ENCODE measurements at regions not wholly inside any gene's neighbourhood (a gene's known extent, or its start where the extent isn't known, plus 50 kb on each side); places are given as distances from the start of the nearest gene placed in this dataset.

DNA sequence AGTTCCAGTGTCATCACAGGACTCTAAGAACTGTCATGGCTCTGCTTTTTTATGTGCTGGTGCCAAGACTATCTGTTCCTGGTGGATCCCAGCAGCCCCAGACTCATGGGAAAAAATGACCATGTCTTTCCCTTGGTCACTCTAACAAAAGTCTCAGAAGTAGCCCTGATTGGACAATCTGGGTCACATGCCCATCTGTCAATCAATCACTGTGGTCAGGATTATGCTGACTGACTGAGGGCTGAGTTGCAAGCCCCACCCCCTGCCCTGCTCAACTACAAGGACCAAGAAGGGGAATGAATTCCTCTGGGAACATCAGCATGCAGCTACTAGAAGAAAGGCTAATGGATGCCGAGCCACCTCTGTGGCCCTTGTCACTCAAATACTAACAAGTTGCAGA is 91.6 kb downstream of the EDN3 start:
- DNase-seq (no peak), ATAC-seq (replicated peaks) (no peak)
- peaks cover 18 to 29% of the 10 kb centered on the region in 2 donors for H3K27me3 Mint-ChIP-seq
- no peak overlapping the region for H3K4me3 Mint-ChIP-seq
- no peaks in the 10 kb centered on the region for H3K4me1 Mint-ChIP-seq (ENCODE audit: low read depth in 2 of 2)
- H3K9me3 Mint-ChIP-seq: no peaks in the 10 kb centered on the region
- no peak overlapping the region for H3K27ac Mint-ChIP-seq
- H3K36me3 Mint-ChIP-seq (ENCODE audit: insufficient read depth): no peaks in the 10 kb centered on the region

GRCh38 chr20:59392736-59393135 is 92.3 kb downstream of the EDN3 start:
- Mint-ChIP-seq H3K36me3 (ENCODE audit: insufficient read depth) (no peaks in the 10 kb centered on the region), H3K4me1 (ENCODE audit: low read depth in 2 of 2) (no peaks in the 10 kb centered on the region), H3K9me3 (no peaks in the 10 kb centered on the region), H3K4me3 (no peak overlapping the region), H3K27me3 (peaks cover 18 to 29% of the 10 kb centered on the region in 2 donors), H3K27ac (no peak overlapping the region)
- ATAC-seq (replicated peaks) (no peak), DNase-seq (no peak)

GRCh38 chr20:59393142-59393541 is 92.7 kb downstream of the EDN3 start:
- Mint-ChIP-seq H3K9me3 (no peaks in the 10 kb centered on the region), H3K27me3 (peaks cover 18 to 29% of the 10 kb centered on the region in 2 donors), H3K4me1 (ENCODE audit: low read depth in 2 of 2) (no peaks in the 10 kb centered on the region), H3K4me3 (no peak overlapping the region), H3K27ac (no peak overlapping the region), H3K36me3 (ENCODE audit: insufficient read depth) (no peaks in the 10 kb centered on the region)
- DNase-seq (no peak), ATAC-seq (replicated peaks) (no peak)

DNA sequence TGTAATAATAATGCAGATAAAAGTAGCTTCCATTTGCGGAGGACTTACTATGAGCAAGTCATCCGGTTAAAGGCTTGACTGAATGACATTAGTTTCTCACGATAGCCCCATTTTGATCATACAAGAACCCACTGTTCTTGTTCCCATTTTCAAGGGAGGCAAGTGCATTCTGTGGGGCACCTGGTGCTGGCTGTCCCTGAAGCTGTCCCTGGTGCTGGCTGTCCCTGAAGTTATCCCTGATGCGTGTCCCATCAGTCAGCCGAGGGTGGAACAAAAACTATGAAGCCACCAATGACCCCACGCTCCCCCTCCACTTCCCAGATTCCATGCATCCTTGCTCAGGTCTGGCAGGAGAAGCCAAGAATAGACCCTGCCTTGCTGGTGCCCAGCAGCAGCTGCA is 95.3 kb downstream of the EDN3 start:
- H3K27ac Mint-ChIP-seq: no peak overlapping the region
- H3K4me3 Mint-ChIP-seq: no peak overlapping the region

GRCh38 chr20:59398537-59399205 is 98.3 kb downstream of the EDN3 start:
- ATAC-seq (replicated peaks) (no peak), DNase-seq (no peak)
- H3K27me3 Mint-ChIP-seq: peaks cover 2 to 9% of the 10 kb centered on the region in 2 donors
- H3K27ac Mint-ChIP-seq: no peak overlapping the region
- no peak overlapping the region for H3K4me3 Mint-ChIP-seq
- H3K36me3 Mint-ChIP-seq (ENCODE audit: insufficient read depth): no peaks in the 10 kb centered on the region
- no peaks in the 10 kb centered on the region for H3K9me3 Mint-ChIP-seq
- peaks cover 0 to 3% of the 10 kb centered on the region in 2 donors for H3K4me1 Mint-ChIP-seq (ENCODE audit: low read depth in 2 of 2)

More for the DNA sequence above, 95.3 kb downstream of the EDN3 start:
- ATAC-seq (replicated peaks) (no peak), DNase-seq (no peak)
- H3K9me3 Mint-ChIP-seq: no peaks in the 10 kb centered on the region
- H3K4me1 Mint-ChIP-seq (ENCODE audit: low read depth in 2 of 2): no peaks in the 10 kb centered on the region
- no peaks in the 10 kb centered on the region for H3K36me3 Mint-ChIP-seq (ENCODE audit: insufficient read depth)
- H3K27me3 Mint-ChIP-seq: peaks cover 5 to 16% of the 10 kb centered on the region in 2 donors

DNA sequence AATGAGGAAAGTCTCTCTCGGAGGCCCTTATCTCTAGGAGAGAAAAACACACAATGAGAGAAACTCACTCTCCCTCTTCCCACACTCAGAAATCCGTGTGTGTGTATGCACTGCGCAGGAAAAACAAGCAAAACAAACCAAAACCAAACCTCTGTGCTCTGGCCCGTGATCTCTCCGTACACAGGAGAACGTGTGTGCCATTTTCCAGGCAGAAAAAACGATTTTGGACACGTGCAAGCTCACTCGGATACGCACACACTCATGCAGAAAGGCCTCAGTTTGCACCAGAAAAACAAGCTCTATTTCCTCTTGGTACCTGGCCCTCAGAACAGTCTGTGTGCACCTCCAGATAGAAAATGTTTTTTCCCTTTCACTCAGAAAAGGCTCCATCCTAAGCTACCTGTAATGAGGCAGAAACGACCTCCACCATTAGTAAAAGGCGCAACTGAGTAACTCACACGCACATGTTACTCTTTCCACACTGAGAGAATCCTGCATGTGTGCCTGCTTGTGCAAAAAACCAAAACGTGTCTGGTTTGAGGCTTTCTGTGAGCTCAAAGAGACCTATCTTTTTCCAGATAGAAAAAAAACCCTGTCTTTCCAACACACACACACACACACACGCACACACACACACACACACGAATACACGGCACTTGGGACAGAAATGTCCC is 99.2 kb downstream of the EDN3 start:
- Mint-ChIP-seq H3K9me3 (no peaks in the 10 kb centered on the region), H3K27me3 (peaks cover 0 to 2% of the 10 kb centered on the region in 2 donors), H3K36me3 (ENCODE audit: insufficient read depth) (no peaks in the 10 kb centered on the region), H3K4me3 (no peak overlapping the region), H3K27ac (no peak overlapping the region), H3K4me1 (ENCODE audit: low read depth in 2 of 2) (peaks cover 4 to 9% of the 10 kb centered on the region in 2 donors)
- ATAC-seq (replicated peaks) (no peak), DNase-seq (no peak)

DNA sequence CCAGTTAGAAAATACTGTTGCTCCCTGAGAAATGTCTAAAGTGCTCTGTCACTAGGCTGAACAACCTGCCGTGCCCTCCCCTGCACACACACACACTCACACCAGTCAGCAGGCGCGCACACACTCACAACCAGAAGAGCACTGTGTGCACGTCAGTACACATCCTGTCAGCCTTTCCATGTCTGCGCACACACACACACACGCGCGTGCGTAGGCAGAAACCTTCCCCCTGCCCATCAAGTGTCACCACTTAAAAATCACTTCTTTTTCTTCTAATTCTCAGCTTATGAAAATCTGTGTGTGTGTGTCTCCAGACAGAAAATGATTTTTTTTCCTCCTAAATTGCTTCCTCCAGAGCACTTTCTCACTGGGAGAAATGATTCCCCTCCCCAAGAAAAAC is 100.3 kb downstream of the EDN3 start:
- no peaks in the 10 kb centered on the region for H3K9me3 Mint-ChIP-seq
- H3K27ac Mint-ChIP-seq: no peak overlapping the region
- no peak overlapping the region for H3K4me3 Mint-ChIP-seq
- H3K36me3 Mint-ChIP-seq (ENCODE audit: insufficient read depth): no peaks in the 10 kb centered on the region
- ATAC-seq (replicated peaks) (no peak), DNase-seq (no peak)
- no peaks in the 10 kb centered on the region for H3K27me3 Mint-ChIP-seq
- peaks cover 4 to 9% of the 10 kb centered on the region in 2 donors for H3K4me1 Mint-ChIP-seq (ENCODE audit: low read depth in 2 of 2)

- Mint-ChIP-seq H3K9me3 (no peaks in the 10 kb centered on the region), H3K36me3 (ENCODE audit: insufficient read depth) (no peaks in the 10 kb centered on the region), H3K4me3 (no peak overlapping the region), H3K4me1 (ENCODE audit: low read depth in 2 of 2) (peaks cover 4 to 9% of the 10 kb centered on the region in 2 donors), H3K27me3 (peaks cover 0 to 4% of the 10 kb centered on the region in 2 donors), H3K27ac (no peak overlapping the region)
- DNase-seq (no peak), ATAC-seq (replicated peaks) (peak; percentile 36)
Observed at GRCh38 chr20:59402681-59403080, 102.3 kb downstream of the EDN3 start.

- Mint-ChIP-seq H3K27me3 (peaks cover 0 to 10% of the 10 kb centered on the region in 2 donors), H3K4me1 (ENCODE audit: low read depth in 2 of 2) (peaks cover 4 to 9% of the 10 kb centered on the region in 2 donors), H3K36me3 (ENCODE audit: insufficient read depth) (no peaks in the 10 kb centered on the region), H3K27ac (no peak overlapping the region), H3K9me3 (no peaks in the 10 kb centered on the region), H3K4me3 (no peak overlapping the region)
- ATAC-seq (replicated peaks) (peak; percentile 91), DNase-seq (peak; percentile 69 to 78 (median 75))
Observed at GRCh38 chr20:59403261-59403961, 103.0 kb downstream of the EDN3 start.

- Mint-ChIP-seq H3K9me3 (no peaks in the 10 kb centered on the region), H3K27me3 (peaks cover 0 to 15% of the 10 kb centered on the region in 2 donors), H3K4me3 (no peak overlapping the region), H3K27ac (no peak overlapping the region), H3K4me1 (ENCODE audit: low read depth in 2 of 2) (peaks cover 4 to 9% of the 10 kb centered on the region in 2 donors), H3K36me3 (ENCODE audit: insufficient read depth) (no peaks in the 10 kb centered on the region)
- ATAC-seq (replicated peaks): no peak
- no peak for DNase-seq
Observed at GRCh38 chr20:59403962-59404314, 103.5 kb downstream of the EDN3 start.

DNA sequence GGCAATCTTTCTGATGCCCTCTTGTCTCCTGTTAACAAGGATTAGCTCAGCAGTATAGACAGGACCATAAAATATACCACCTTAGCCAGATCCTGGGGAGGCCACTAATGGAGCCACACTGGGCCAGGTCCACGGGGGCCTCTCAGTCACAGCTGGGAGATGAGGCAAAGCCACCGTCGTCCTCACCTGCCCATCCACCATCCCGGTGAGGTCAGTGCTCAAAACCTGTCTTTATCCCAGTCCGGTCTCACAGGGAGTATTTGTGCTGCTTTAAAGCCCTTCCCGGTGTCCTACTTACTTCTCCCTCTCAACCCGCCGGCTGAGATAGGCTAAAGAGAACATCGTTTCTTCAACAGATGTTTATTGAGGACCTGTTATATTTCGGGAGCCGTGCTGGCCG is 104.3 kb downstream of the EDN3 start:
- H3K27me3 Mint-ChIP-seq: peaks cover 0 to 17% of the 10 kb centered on the region in 2 donors
- H3K4me1 Mint-ChIP-seq (ENCODE audit: low read depth in 2 of 2): peaks cover 4 to 9% of the 10 kb centered on the region in 2 donors
- H3K4me3 Mint-ChIP-seq: no peak overlapping the region
- H3K36me3 Mint-ChIP-seq (ENCODE audit: insufficient read depth): no peaks in the 10 kb centered on the region
- no peak overlapping the region for H3K27ac Mint-ChIP-seq
- no peaks in the 10 kb centered on the region for H3K9me3 Mint-ChIP-seq
- DNase-seq: no peak
- ATAC-seq (replicated peaks): no peak

DNA sequence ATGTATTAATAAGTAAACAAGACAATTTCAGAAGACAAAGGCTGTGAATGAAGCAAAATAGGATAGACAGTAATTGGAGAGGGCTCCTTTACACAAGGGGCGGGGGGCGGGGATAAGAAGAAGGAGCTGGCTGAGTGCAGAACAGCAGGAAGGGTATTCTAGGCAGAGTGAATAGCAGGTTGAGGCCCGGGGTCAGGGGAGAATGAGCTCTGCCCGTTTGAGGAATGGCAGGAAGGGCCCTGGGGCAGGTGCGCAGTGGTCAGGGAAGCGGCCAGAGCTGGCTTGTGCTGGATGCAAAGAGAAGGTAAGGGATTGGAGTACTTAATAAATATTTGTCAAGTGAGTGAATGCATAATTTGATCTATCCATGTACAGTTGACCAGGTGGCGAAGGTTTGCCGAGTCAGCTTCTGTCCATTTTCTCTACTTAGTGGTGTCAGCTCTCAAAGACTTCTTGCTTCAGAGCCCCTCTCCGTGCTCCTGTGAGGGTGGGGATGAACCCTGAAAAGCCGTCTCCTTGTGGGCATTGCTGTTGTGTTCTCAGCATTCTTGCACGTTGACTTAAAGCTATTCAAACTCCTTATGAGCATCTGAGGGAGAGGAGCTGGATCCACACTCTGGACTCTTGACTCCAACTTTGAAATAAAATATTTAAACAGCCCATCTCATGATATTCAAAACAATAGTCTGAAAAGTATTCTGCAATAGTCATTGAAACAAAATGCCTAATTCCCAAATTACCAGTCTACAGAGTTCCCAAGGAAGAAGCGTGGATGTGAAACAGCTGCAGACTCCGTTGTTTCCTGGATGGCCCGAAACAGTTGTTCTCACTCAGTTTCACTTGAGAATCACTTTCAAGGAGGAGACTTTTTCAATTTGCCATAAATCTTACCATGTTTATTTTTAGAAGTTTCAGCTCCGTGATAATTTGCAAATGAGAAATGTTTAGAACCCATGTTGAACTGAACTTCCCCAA is 105.1 kb downstream of the EDN3 start:
- Mint-ChIP-seq H3K4me1 (ENCODE audit: low read depth in 2 of 2) (peaks cover 4 to 9% of the 10 kb centered on the region in 2 donors), H3K27ac (no peak overlapping the region)

DNA sequence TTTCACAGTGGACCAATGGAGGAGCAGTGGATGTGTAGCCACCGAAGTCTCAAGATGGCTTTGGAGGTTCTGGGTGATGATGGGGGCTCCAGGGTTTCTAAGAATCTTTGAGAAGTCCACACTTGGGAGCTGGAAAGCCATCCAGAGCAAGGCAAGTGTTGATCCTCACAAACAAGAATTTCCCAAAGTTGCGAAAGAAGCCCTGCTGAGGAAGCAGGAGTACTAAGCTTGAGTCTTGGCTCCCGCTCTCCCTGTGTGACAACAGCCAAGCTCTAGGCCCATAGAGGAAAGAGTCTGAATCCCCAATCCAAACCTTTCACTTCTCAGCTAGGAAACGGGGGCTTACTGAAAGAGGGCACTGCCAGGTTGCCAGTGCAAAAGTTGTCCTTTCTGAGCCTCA is 106.0 kb downstream of the EDN3 start:
- Mint-ChIP-seq H3K9me3 (no peaks in the 10 kb centered on the region), H3K4me3 (no peak overlapping the region), H3K4me1 (ENCODE audit: low read depth in 2 of 2) (peaks cover 4 to 9% of the 10 kb centered on the region in 2 donors)

More for the DNA sequence above, 105.1 kb downstream of the EDN3 start:
- H3K9me3 Mint-ChIP-seq: no peaks in the 10 kb centered on the region
- H3K4me3 Mint-ChIP-seq: no peak overlapping the region
- no peaks in the 10 kb centered on the region for H3K36me3 Mint-ChIP-seq (ENCODE audit: insufficient read depth)
- DNase-seq (no peak), ATAC-seq (replicated peaks) (no peak)
- peaks cover 7 to 22% of the 10 kb centered on the region in 2 donors for H3K27me3 Mint-ChIP-seq

More for the DNA sequence above, 106.0 kb downstream of the EDN3 start:
- DNase-seq: no peak
- no peak overlapping the region for H3K27ac Mint-ChIP-seq
- no peak for ATAC-seq (replicated peaks)
- no peaks in the 10 kb centered on the region for H3K36me3 Mint-ChIP-seq (ENCODE audit: insufficient read depth)
- H3K27me3 Mint-ChIP-seq: peaks cover 16 to 30% of the 10 kb centered on the region in 2 donors

Measured in effector memory CD8-positive, alpha-beta T cell (primary cell).